ENCODE measurements at regions not wholly inside any gene's neighbourhood (a gene's known extent, or its start where the extent isn't known, plus 50 kb on each side); places are given as distances from the start of the nearest gene placed in this dataset.
A peak's percentile ranks its signal among the peaks of the same experiment; 100 is the strongest.

GRCh38 chr3:24687671-24688070, 193.0 kb upstream of the THRB start:
- Histone ChIP-seq H3K79me1 (ENCODE audit: low read depth, low read length) (no peaks in the 10 kb centered on the region; the same call in 1 of the 2 replicates), H2BK12ac (ENCODE audit: low read depth, low read length) (peak overlapping the region; percentile 32; the same call in 1 of the 2 replicates), H3K14ac (ENCODE audit: insufficient read length) (no peak overlapping the region), H3K4me2 (ENCODE audit: insufficient read depth in 1 of 2, low read depth in 2 of 2, low read length in 2 of 2) (no peak overlapping the region), H2AK5ac (ENCODE audit: low read depth, low read length) (no peak overlapping the region), H3K9me3 (ENCODE audit: insufficient read depth in 2 of 2, low read depth in 1 of 2, low read length in 1 of 2) (peaks cover 6% of the 10 kb centered on the region in 2 experiments), H3K9ac (replicated peaks in 1 of 4; ENCODE audit: extremely low read depth in 1 of 4, low read depth in 3 of 4, low read length in 3 of 4) (no peak overlapping the region), H3K4ac (replicated peaks; ENCODE audit: insufficient read length, low read depth, low read length) (no peak overlapping the region), H2BK5ac (ENCODE audit: low read depth, low read length) (peak overlapping the region; percentile 36; the same call in 1 of the 2 replicates), H2BK15ac (ENCODE audit: low read length) (no peak overlapping the region), H2AFZ (ENCODE audit: low read length) (no peak overlapping the region), H4K91ac (replicated peaks; ENCODE audit: insufficient read length, low read length) (peak overlapping the region; percentile 90), H2BK120ac (replicated peaks; ENCODE audit: low read depth, low read length) (peak overlapping the region; percentile 69), H3K23ac (ENCODE audit: insufficient read length) (no peak overlapping the region), H3K56ac (replicated peaks; ENCODE audit: insufficient read length, low read depth, low read length) (no peak overlapping the region), H3K4me3 (ENCODE audit: extremely low read depth in 1 of 4, insufficient read depth in 2 of 4, low read depth in 3 of 4, low read length in 4 of 4) (no peak overlapping the region), H4K20me1 (replicated peaks in 1 of 2; ENCODE audit: control insufficient read depth in 1 of 2, insufficient read depth in 2 of 2, low read length in 2 of 2) (no peaks in the 10 kb centered on the region), H3K23me2 (ENCODE audit: low read depth, low read length) (no peaks in the 10 kb centered on the region), H3K36me3 (ENCODE audit: control insufficient read depth in 2 of 4, insufficient read depth in 4 of 4, low read length in 3 of 4) (peaks cover 0 to 5% (median 0%) of the 10 kb centered on the region in 4 experiments; a peak in 1 of 8 replicates), H3K27me3 (replicated peaks in 1 of 4; ENCODE audit: control insufficient read depth in 3 of 4, extremely low read depth in 1 of 4, insufficient read depth in 3 of 4, low read length in 3 of 4) (no peaks in the 10 kb centered on the region), H3K18ac (ENCODE audit: extremely low read depth, low read length) (no peak overlapping the region), H3K4me1 (replicated peaks in 1 of 4; ENCODE audit: control insufficient read depth in 3 of 4, insufficient read depth in 4 of 4, low read length in 3 of 4) (peaks cover 0 to 9% (median 6%) of the 10 kb centered on the region in 4 experiments; a peak in 5 of 7 replicates), H4K5ac (ENCODE audit: insufficient read length, low read depth, low read length) (no peak overlapping the region), H2BK20ac (ENCODE audit: low read length) (no peak overlapping the region; the same call in 1 of the 2 replicates), H3K79me2 (ENCODE audit: control insufficient read depth in 1 of 2, insufficient read depth in 2 of 2, low read length in 2 of 2) (no peaks in the 10 kb centered on the region), H3K27ac (ENCODE audit: low read depth, low read length) (no peak overlapping the region), H4K8ac (ENCODE audit: extremely low read depth, insufficient read depth, low read length) (no peak overlapping the region; the same call in 1 of the 2 replicates)
- ChIA-PET CTCF (ENCODE audit: partially characterized antibody) (interaction anchor here (1.4 kb wide), 1 partner anchor 347 kb away, joined by 4 read pairs; no protein-coding TSS in a partner anchor), POLR2A (ENCODE audit: partially characterized antibody) (no interaction called here)
- WGBS, 2 experiments (ENCODE audit: extremely low coverage in 1 of 2, insufficient coverage in 1 of 2, insufficient read length in 1 of 2, insufficient replicate concordance in 2 of 2, low coverage in 1 of 2, low lambda C conversion rate in 2 of 2, missing lambda C conversion rate in 1 of 2) = 94% methylated on average over 7 of the region's 7 CpGs; no CpG with 5 or more reads in 1 of the 2 experiments
- FAIRE-seq = no peak
- DNase-seq (ENCODE audit: low read depth in 1 of 2, low spot score in 2 of 2) = no peak
- TF ChIP-seq MAX (IDR thresholded peaks at IDR 0.05) (no peak), TCF12 (IDR thresholded peaks at IDR 0.05; ENCODE audit: low read depth, low read length) (no peak), EGR1 (IDR thresholded peaks at IDR 0.05; ENCODE audit: borderline replicate concordance, low read depth, low read length) (no peak), SP2 (IDR thresholded peaks at IDR 0.05; ENCODE audit: low read length) (no peak), SUZ12 (IDR thresholded peaks at IDR 0.05; ENCODE audit: low read length) (no peak), ATF3 (IDR thresholded peaks at IDR 0.05; ENCODE audit: insufficient read depth, low read depth, low read length) (no peak), HDAC6 (IDR thresholded peaks at IDR 0.05; ENCODE audit: low read depth, low read length) (no peak), RXRA (IDR thresholded peaks at IDR 0.05; ENCODE audit: insufficient read depth, low read depth, low read length) (no peak), NRF1 (IDR thresholded peaks at IDR 0.05; ENCODE audit: low read depth, low read length) (no peak), KDM1A (IDR thresholded peaks at IDR 0.05; ENCODE audit: borderline replicate concordance, low read length) (no peak), SRF (IDR thresholded peaks at IDR 0.05; ENCODE audit: low read depth, low read length) (no peak), ASH2L (IDR thresholded peaks at IDR 0.05; ENCODE audit: low read length) (no peak), POLR2AphosphoS5 (IDR thresholded peaks at IDR 0.05; ENCODE audit: low read depth, low read length) (no peak), YY1 (IDR thresholded peaks at IDR 0.05; ENCODE audit: low read depth, low read length) (no peak), JUN (IDR thresholded peaks at IDR 0.05; ENCODE audit: low read depth, low read length) (no peak), POLR2A (IDR thresholded peaks at IDR 0.05; ENCODE audit: control extremely low read depth in 1 of 2, low read depth in 2 of 2, low read length in 2 of 2) (no peak)

All from H1 (cell line).